ENCODE measurements at regions not wholly inside any gene's neighbourhood (a gene's known extent, or its start where the extent isn't known, plus 50 kb on each side); places are given as distances from the start of the nearest gene placed in this dataset.

DNA sequence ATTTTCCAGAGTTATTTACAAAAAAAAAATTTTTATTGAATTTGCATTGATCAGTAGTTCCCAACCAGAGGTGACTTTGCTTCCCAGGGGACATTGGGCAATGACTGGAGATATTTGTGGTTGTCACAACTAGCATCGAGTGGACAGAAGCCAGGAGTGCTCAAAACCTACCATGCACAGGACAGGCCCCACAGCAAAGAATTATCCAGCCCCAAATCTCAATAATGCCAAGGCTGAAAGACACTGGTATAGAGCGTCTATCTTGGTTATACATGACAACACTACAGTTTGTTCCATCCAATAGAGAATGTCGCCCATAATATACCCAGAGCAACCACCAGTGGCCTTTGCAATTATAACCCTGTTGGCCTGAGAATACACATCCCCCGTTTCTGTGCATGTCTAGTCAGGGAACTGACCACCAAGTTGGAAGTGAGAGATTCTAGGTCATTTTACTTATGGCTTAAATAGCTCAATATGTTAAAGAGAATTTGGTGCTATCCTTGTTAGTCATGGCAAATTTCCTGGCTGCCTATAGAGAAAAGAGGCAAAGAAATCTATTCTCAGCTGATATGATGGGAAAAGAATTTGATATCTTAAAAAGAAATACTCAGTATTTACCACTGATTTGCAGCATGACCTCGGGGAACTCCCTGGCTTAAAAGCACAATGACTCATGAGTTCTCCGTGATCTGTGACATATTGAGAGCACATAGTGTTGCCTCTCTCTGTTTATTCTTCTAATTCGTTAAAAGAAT is 76.0 kb upstream of the ADTRP start:
- H3K36me3 ChIP-seq (ENCODE audit: insufficient read depth, low read length) = no peaks in the 10 kb centered on the region
- H3K4me2 ChIP-seq (ENCODE audit: low read length) = no peak overlapping the region
- TF ChIP-seq, protein P1, sequence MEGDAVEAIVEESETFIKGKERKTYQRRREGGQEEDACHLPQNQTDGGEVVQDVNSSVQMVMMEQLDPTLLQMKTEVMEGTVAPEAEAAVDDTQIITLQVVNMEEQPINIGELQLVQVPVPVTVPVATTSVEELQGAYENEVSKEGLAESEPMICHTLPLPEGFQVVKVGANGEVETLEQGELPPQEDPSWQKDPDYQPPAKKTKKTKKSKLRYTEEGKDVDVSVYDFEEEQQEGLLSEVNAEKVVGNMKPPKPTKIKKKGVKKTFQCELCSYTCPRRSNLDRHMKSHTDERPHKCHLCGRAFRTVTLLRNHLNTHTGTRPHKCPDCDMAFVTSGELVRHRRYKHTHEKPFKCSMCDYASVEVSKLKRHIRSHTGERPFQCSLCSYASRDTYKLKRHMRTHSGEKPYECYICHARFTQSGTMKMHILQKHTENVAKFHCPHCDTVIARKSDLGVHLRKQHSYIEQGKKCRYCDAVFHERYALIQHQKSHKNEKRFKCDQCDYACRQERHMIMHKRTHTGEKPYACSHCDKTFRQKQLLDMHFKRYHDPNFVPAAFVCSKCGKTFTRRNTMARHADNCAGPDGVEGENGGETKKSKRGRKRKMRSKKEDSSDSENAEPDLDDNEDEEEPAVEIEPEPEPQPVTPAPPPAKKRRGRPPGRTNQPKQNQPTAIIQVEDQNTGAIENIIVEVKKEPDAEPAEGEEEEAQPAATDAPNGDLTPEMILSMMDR (conservative IDR thresholded peaks at IDR 0.05; ENCODE audit: low read length) = no peak
- TF ChIP-seq EZH2phosphoT487 (IDR thresholded peaks at IDR 0.05; ENCODE audit: borderline replicate concordance, low read depth, low read length) = no peak
- POLR2A ChIA-PET = interaction anchor here (0.7 kb wide), 1 partner anchor 15 kb away, joined by 3 read pairs; no protein-coding TSS in a partner anchor
- no TSS peak for BruUV-seq (replicated peaks)
- no peaks in the 10 kb centered on the region for H3K4me1 ChIP-seq (ENCODE audit: insufficient read depth, low read length, poor library complexity, severe bottlenecking)
- intact Hi-C loops (cut with micrococcal nuclease; ENCODE audit: unreplicated experiment) = no loop called here
- no peaks in the 10 kb centered on the region for H4K20me1 ChIP-seq (ENCODE audit: insufficient read depth, low read length)
- H2AFZ ChIP-seq (ENCODE audit: low read length) = no peak overlapping the region
- no peak for DNase-seq (ENCODE audit: low spot score)
- CTCF ChIA-PET (ENCODE audit: unreplicated experiment) = no interaction called here
- no peak overlapping the region for H3K27ac ChIP-seq (ENCODE audit: low read depth, low read length, poor library complexity, severe bottlenecking)
- no peak overlapping the region for H3K4me3 ChIP-seq (ENCODE audit: low read depth, low read length, poor library complexity, severe bottlenecking)
- 0 out of 2 replicates have a peak, but pooled peaks cover 3% of the 10 kb centered on the region for H3K9me3 ChIP-seq (ENCODE audit: low read length)
- H3K79me2 ChIP-seq (ENCODE audit: insufficient read depth, low read depth, low read length) = no peaks in the 10 kb centered on the region
- no peaks in the 10 kb centered on the region for H3K9me2 ChIP-seq (ENCODE audit: insufficient read depth, low read length)

DNA sequence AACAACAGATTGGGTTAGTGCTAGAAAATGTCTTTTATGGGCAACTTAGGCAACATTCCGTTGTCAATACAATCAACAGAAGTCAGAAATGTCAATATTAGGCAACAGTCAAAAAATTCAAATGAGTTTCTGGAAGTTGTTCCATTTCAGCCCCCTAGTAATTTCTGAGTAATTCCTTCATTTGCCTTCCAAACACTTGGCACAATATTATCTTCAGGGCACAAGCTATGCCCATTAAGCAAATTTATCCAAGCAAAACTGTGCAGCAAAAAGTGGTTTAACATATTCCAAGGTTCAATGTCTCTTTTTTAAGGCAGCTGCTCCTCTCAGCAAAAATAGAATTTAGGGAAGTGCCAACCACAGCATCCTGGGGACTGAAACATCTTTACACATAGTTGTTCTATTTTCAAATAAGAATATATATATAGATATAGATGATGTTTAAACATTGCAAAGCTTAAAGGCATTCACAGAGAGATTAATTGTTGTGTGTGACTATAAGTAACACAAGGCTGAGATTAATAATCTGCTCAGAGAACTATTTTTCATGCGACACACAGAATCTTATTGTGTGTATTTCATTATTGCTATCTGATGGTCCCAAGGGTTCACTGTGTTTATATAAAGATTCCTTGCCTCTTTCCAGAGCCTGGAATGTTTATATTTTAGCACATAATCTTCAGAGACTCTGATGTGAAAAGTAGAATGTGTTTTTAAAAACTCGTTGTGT is 75.2 kb upstream of the ADTRP start:
- no peak for DNase-seq (ENCODE audit: low spot score)
- Histone ChIP-seq H4K20me1 (ENCODE audit: insufficient read depth, low read length) (no peaks in the 10 kb centered on the region), H3K4me2 (ENCODE audit: low read length) (no peak overlapping the region), H3K36me3 (ENCODE audit: insufficient read depth, low read length) (no peaks in the 10 kb centered on the region), H3K79me2 (ENCODE audit: insufficient read depth, low read depth, low read length) (no peaks in the 10 kb centered on the region), H3K4me1 (ENCODE audit: insufficient read depth, low read length, poor library complexity, severe bottlenecking) (no peaks in the 10 kb centered on the region), H3K4me3 (ENCODE audit: low read depth, low read length, poor library complexity, severe bottlenecking) (no peak overlapping the region), H3K27ac (ENCODE audit: low read depth, low read length, poor library complexity, severe bottlenecking) (no peak overlapping the region), H3K9me3 (ENCODE audit: low read length) (0 out of 2 replicates have a peak, but pooled peaks cover 3% of the 10 kb centered on the region), H3K9me2 (ENCODE audit: insufficient read depth, low read length) (no peaks in the 10 kb centered on the region), H2AFZ (ENCODE audit: low read length) (no peak overlapping the region)
- POLR2A ChIA-PET = interaction anchor here (0.7 kb wide), 1 partner anchor 16 kb away, joined by 3 read pairs; no protein-coding TSS in a partner anchor
- intact Hi-C loops (cut with micrococcal nuclease; ENCODE audit: unreplicated experiment) = no loop called here
- TF ChIP-seq, protein P1 (conservative IDR thresholded peaks at IDR 0.05; ENCODE audit: low read length) = no peak
- TF ChIP-seq EZH2phosphoT487 (IDR thresholded peaks at IDR 0.05; ENCODE audit: borderline replicate concordance, low read depth, low read length) = no peak
- CTCF ChIA-PET (ENCODE audit: unreplicated experiment) = no interaction called here
- no TSS peak for BruUV-seq (replicated peaks)

Measured in OCI-LY7 (cell line).